Activated naive CD8-positive, alpha-beta T cell treated with anti-CD3 and anti-CD28 coated beads, Interleukin-2, amount 50 U/mL, for 24 hours (primary cell): ENCODE measurements at regions not wholly inside any gene's neighbourhood (a gene's known extent, or its start where the extent isn't known, plus 50 kb on each side); places are given as distances from the start of the nearest gene placed in this dataset.

ENCODE experiments used
- ATAC-seq: fragments of 150-1000 bp; cut with Tn5 transposase; one replicate; pipeline ENCODE4 v1.10.0; 2021
- DNase-seq: peaks from one replicate; pipeline ENCODE4 v3.0.0; 2021
- H3K27ac Mint-ChIP-seq: one replicate; pipeline ENCODE4 v1.8.0; 2021; ENCODE audit warnings: mild to moderate bottlenecking, mixed read lengths
- H3K27me3 Mint-ChIP-seq: one replicate; pipeline ENCODE4 v1.8.0; 2021; ENCODE audit warnings: mixed read lengths
- H3K36me3 Mint-ChIP-seq: one replicate; pipeline ENCODE4 v1.8.0; 2021; ENCODE audit warnings: low read depth, mixed read lengths
- H3K4me1 Mint-ChIP-seq: one replicate; pipeline ENCODE4 v1.8.0; 2021; ENCODE audit warnings: mixed read lengths
- H3K4me3 Mint-ChIP-seq: one replicate; pipeline ENCODE4 v1.8.0; 2021; ENCODE audit warnings: mild to moderate bottlenecking, moderate library complexity, mixed read lengths
- H3K9me3 Mint-ChIP-seq: one replicate; pipeline ENCODE4 v1.8.0; 2021; ENCODE audit warnings: mixed read lengths

DNA sequence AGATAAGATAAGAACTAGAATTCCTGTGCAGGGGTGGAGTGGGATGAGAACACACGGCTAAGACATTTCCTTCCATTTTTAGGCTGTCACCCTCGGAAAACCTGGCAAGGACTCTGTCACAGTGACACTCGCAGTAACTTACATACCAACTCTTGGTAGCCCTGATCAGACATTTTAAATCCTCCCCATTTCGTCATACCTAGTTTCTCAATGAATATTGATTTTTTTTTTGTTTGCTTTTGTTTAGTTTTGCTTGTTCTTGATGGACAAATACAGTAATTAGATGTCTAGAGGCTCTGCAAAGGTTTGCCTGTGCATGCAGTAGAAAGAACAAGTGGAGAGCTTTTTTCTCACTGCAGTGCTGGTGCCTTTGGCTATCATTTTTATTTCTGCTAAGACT lies 213.0 kb upstream of the FAM83B start:
- H3K4me3 Mint-ChIP-seq = no peak overlapping the region

DNA sequence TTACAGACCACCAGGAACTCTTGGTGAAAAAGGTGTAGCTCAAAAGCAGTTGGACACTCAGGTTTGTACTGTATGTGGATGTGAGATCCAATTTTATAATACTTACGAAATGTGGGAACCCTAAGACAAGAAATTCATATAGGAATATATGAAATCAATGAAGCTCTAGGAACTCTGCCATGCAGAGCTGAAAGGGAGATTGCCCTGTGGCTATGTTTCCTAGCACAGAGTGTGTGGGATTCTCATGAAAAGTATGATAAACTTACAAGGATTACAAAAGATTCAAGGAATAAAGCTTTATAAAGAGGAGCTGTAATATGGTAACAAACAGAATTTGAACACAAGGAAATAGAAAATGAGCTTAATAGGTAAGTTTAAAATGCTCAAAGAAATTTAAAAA lies 205.7 kb upstream of the FAM83B start:
- H3K36me3 Mint-ChIP-seq = no peaks in the 10 kb centered on the region
- no peaks in the 10 kb centered on the region for H3K9me3 Mint-ChIP-seq
- no peaks in the 10 kb centered on the region for H3K4me1 Mint-ChIP-seq
- ATAC-seq (no peak), DNase-seq (no peak)
- H3K27ac Mint-ChIP-seq = no peak overlapping the region
- H3K27me3 Mint-ChIP-seq = no peaks in the 10 kb centered on the region
- H3K4me3 Mint-ChIP-seq = no peak overlapping the region

More for the DNA sequence above, 213.0 kb upstream of the FAM83B start:
- no peak overlapping the region for H3K27ac Mint-ChIP-seq
- no peaks in the 10 kb centered on the region for H3K4me1 Mint-ChIP-seq
- no peak for DNase-seq
- no peaks in the 10 kb centered on the region for H3K9me3 Mint-ChIP-seq
- H3K27me3 Mint-ChIP-seq = no peaks in the 10 kb centered on the region
- H3K36me3 Mint-ChIP-seq = no peaks in the 10 kb centered on the region
- ATAC-seq = no peak

DNA sequence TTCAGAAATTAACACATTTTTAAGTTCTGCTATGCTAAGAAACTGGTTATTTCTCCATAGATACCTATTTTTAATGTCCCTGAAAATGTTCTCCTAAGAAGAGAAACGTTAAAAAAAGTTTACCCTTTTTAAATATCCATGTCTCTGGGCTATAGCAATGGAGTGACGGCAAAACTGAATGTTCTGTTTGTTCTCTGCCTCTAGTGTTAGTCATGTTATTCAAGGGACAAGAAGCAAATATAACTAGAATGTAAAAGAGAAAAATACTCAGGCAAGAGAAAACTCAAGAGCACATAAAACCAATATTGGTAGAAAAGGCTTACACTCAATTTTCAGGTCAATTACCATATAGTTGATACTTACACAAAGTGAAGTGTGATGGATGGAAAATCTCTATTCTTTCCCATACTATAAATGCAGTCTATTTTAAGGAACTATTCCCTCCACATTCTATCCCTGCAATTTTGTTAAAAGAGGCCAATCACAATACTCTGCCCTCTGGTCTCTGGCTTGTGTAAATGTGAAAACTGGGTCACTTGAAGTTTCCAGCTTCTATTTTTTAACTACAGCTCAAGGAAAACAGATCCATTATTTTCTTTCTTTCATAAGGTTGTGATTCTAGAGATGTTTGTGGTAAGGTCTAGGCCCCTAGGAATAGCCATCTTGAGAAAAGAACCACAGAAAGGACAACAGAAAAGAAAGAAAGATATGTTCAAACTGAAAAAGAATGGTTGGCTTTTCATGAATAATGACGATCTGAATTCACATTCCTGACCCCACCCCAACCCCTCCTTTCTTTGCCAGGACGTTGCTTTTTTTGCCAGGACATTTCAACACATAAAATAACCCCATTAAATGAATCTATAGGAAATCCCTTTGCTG lies 200.3 kb upstream of the FAM83B start:
- Mint-ChIP-seq H3K4me1 (no peaks in the 10 kb centered on the region), H3K9me3 (no peaks in the 10 kb centered on the region)

DNA sequence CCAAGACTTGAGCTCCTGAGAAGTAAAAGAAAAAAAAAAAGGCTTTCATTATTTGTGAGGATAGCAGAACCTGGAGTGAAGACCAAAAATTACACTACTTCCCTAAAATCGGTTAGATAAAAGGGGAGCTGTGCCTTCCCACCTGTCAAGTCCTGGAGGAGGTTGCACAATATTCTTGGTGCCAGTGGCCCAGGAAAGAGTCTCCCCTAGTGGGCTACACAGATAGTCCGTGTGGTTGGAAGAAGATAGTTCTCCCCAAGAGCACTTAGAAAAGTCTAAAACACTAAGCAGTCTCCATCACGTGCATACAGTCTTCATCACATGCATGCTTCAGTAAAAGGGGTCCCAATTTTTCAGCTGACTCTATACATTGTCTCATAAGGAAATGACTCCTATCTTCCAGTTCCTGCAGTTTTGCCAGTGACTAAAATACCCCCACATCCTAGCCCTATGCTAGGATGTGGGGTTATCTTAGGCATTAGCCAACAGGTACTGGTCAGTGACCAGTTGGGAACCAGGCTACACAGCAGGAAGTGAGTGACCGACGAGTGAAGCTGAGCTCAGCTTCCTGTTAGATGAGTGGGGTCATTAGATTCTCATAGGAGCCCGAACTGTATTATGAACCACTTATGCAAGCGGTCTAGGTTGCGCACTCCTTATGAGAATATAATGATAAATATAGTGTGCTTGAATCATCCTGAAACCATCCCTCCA lies 199.5 kb upstream of the FAM83B start:
- Mint-ChIP-seq H3K9me3 (no peaks in the 10 kb centered on the region), H3K4me3 (no peak overlapping the region)
- ATAC-seq = no peak

More for the DNA sequence above, 200.3 kb upstream of the FAM83B start:
- no peak for ATAC-seq
- Mint-ChIP-seq H3K27ac (no peak overlapping the region), H3K36me3 (no peaks in the 10 kb centered on the region), H3K4me3 (no peak overlapping the region), H3K27me3 (no peaks in the 10 kb centered on the region)
- DNase-seq = no peak

DNA sequence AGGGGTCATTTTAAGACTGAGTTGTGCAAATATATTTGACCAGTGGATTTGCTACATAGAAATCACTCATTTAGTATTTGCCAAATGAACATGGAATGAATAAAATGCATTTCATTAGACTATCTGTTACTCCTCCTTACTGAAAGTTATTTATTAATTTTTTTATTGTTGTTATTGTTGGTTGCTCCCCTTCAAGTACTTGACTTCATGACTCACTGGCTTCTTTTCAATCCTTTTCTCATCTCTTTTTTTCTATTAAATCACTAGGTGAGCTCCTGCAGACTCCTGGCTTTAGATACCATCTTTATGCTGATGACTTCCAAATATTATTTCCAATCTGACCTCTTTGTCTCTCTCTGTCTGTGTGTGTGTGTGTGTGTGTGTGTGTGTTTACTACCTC lies 192.2 kb upstream of the FAM83B start:
- Mint-ChIP-seq H3K4me1 (no peaks in the 10 kb centered on the region), H3K27me3 (no peaks in the 10 kb centered on the region), H3K27ac (no peak overlapping the region), H3K4me3 (no peak overlapping the region), H3K36me3 (no peaks in the 10 kb centered on the region), H3K9me3 (no peaks in the 10 kb centered on the region)
- ATAC-seq = no peak
- no peak for DNase-seq

More for the DNA sequence above, 199.5 kb upstream of the FAM83B start:
- no peaks in the 10 kb centered on the region for H3K27me3 Mint-ChIP-seq
- no peak for DNase-seq
- H3K36me3 Mint-ChIP-seq = no peaks in the 10 kb centered on the region
- no peak overlapping the region for H3K27ac Mint-ChIP-seq
- H3K4me1 Mint-ChIP-seq = no peaks in the 10 kb centered on the region

DNA sequence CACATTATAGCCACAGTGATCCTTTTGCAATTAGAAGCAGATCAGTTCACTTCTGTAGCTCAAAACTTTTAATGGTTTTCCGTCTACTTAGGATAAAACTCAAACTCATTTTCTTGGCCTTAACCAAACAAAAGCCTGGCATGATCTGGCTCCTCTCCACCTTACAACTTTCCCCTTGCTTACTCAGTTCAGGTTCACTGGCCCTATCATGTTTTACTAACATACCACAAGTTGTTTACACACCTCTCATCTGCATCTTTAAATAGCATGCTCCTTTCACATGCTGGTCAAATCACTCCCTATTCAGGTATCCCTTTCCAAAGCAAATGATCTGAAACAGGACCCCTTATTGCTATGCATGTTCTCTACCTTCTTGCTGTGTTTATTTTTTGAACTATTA lies 191.4 kb upstream of the FAM83B start:
- H3K27me3 Mint-ChIP-seq = no peaks in the 10 kb centered on the region
- H3K4me3 Mint-ChIP-seq = no peak overlapping the region
- ATAC-seq = no peak
- H3K36me3 Mint-ChIP-seq = no peaks in the 10 kb centered on the region
- H3K9me3 Mint-ChIP-seq = no peaks in the 10 kb centered on the region
- H3K27ac Mint-ChIP-seq = no peak overlapping the region
- DNase-seq = no peak
- H3K4me1 Mint-ChIP-seq = no peaks in the 10 kb centered on the region

DNA sequence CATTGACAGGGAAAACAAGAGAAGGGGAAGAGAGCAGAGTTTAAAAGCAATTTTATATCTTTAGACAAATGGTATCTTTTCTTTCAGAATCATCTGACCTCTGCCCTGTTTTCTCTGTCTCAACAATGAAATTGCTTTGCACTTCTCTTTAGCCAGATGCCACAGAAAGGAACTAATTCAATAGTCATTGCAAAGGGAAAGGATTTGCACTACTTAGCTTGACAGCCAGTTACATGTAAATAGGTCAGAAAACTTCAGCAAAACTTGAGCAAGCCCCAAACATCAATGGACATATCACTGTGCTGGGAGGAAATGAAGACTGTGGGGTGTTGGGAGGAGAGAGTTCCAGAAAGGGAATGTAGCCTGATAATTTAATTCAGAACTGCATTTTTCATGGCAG lies 181.3 kb upstream of the FAM83B start:
- ATAC-seq (no peak), DNase-seq (no peak)
- Mint-ChIP-seq H3K9me3 (no peaks in the 10 kb centered on the region), H3K27me3 (no peaks in the 10 kb centered on the region), H3K27ac (no peak overlapping the region), H3K36me3 (no peaks in the 10 kb centered on the region), H3K4me1 (no peaks in the 10 kb centered on the region), H3K4me3 (no peak overlapping the region)

DNA sequence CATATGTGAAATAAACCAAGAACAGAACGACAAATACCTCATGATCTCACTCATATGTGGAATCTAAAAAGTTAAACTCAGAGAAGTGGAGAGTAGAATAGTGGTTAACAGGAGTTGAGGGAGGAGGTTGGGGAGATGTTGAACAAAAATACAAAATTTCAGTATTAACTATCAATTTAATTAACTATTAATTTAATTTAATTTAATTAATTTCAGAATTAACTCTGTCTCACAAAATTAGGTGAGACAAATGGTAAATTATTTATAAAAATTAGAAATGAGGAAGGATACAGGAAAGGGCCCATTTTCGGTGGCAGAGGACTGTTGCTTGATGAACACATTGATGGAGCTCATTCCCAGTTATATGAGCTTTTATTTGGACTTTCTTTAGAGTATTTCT lies 166.0 kb upstream of the FAM83B start:
- DNase-seq = no peak
- Mint-ChIP-seq H3K4me3 (no peak overlapping the region), H3K9me3 (peaks cover 9% of the 10 kb centered on the region), H3K27me3 (no peaks in the 10 kb centered on the region), H3K36me3 (no peaks in the 10 kb centered on the region), H3K4me1 (no peaks in the 10 kb centered on the region), H3K27ac (no peak overlapping the region)
- no peak for ATAC-seq

DNA sequence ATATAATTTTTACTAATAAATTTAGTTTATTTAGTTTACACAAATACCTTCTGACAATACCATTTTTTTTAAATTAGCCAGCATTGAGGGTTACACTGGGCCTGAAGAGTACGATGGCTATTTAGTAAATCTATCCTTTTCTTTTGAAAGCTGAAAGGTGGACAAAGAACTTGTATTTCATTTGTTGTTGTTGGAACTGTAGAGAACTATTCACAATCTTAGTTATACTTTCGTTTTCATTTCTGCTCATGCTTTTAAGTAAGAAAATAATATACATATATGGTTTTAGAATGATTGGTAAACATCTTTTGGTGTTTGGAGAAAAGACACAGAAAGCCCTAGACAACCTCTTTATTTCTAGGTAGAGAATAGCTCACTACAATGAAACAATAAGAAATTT lies 165.3 kb upstream of the FAM83B start:
- H3K4me1 Mint-ChIP-seq = no peaks in the 10 kb centered on the region
- H3K36me3 Mint-ChIP-seq = no peaks in the 10 kb centered on the region
- no peak overlapping the region for H3K27ac Mint-ChIP-seq
- H3K9me3 Mint-ChIP-seq = peaks cover 9% of the 10 kb centered on the region
- no peaks in the 10 kb centered on the region for H3K27me3 Mint-ChIP-seq
- no peak overlapping the region for H3K4me3 Mint-ChIP-seq
- no peak for ATAC-seq
- DNase-seq = no peak

DNA sequence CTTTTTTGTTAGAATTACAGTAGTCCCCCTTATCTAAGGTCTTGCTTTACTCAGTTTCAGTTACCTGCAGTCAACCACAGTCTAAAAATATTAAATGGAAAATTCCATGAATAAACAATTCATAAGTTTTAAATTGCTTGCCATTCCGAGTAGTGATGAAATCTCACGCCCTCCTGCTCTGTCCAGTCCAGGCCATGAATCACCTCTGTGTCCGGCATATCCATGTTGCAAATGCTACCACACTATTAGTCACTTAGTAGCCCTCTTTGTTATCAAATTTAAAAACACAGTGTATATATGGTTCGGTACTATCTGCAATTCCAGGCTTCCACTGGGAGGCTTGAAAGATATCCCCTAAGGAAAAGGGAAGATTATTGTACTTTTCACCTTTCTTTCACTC lies 164.6 kb upstream of the FAM83B start:
- peaks cover 9% of the 10 kb centered on the region for H3K9me3 Mint-ChIP-seq
- H3K27me3 Mint-ChIP-seq = no peaks in the 10 kb centered on the region
- ATAC-seq = no peak
- no peak overlapping the region for H3K4me3 Mint-ChIP-seq
- H3K27ac Mint-ChIP-seq = no peak overlapping the region
- DNase-seq = no peak
- H3K36me3 Mint-ChIP-seq = no peaks in the 10 kb centered on the region
- no peaks in the 10 kb centered on the region for H3K4me1 Mint-ChIP-seq

DNA sequence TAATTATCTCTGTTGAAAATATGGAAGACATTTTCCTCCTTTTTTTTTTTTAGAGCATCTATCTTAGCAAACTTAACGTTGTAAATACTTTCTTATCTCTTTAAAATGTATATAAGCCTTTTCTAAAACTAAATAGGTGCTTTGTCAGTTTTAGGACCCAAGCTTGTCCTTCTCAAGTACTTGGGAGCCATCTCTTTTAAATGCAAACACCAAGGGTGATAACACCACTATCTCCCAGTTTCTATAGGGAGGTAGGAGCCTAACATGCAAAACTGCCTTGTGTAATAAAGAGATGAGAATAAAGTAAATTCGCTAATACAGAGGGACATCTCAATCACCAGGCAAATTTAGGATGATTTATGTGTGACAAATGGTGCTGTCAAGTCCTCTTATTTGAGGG lies 157.0 kb upstream of the FAM83B start:
- Mint-ChIP-seq H3K9me3 (peaks cover 3% of the 10 kb centered on the region), H3K27me3 (no peaks in the 10 kb centered on the region), H3K4me3 (no peak overlapping the region), H3K36me3 (no peaks in the 10 kb centered on the region), H3K4me1 (no peaks in the 10 kb centered on the region), H3K27ac (no peak overlapping the region)
- no peak for ATAC-seq
- DNase-seq = no peak

DNA sequence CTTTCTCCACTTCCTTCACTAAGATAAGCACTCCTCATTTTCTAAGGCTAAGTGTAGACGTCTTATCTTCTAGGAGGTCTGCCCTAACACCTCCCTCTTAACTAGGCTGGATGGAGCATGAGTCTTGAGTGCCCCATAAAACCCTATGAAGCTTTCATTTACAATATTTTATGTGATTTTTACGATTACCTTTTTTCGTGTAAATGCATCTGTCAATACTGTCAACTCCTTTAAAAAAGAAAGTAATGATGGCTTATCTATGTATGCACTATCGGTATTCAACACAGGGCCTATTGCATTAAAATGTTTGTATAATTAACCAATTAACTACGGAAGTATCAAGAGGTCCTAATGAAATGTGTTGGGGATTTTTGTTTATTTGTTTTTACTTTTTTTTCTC lies 156.0 kb upstream of the FAM83B start:
- no peak for DNase-seq
- no peaks in the 10 kb centered on the region for H3K9me3 Mint-ChIP-seq
- no peak overlapping the region for H3K27ac Mint-ChIP-seq
- no peaks in the 10 kb centered on the region for H3K4me1 Mint-ChIP-seq
- H3K36me3 Mint-ChIP-seq = no peaks in the 10 kb centered on the region
- no peaks in the 10 kb centered on the region for H3K27me3 Mint-ChIP-seq
- no peak overlapping the region for H3K4me3 Mint-ChIP-seq
- ATAC-seq = no peak

DNA sequence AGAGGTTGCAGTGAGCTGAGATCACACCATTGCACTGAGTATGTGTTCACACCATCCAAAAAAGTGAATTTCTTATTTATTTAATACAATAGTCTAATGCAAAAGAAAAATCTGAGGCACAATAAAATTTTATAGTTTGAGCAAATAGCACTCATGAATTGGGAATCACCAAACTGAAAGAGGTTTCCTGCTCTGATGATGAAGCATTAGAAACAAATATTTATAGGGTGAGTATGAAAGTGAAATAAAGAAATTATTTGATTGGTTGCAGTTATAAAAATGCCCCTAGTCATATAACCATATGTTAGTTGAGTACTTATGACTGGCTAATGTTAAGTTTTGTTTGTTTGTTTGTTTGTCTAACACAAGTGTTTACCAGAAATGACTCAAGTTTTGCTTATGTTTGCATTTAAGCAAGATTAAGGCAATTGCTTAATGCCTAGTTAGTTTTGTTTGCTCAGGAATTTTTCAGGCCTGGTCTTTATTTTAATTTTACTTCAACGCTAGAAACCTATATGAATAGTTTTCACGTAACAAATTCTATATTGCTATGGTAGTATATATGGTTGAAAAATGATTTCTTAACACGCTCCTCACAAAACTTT lies 151.5 kb upstream of the FAM83B start:
- no peak overlapping the region for H3K27ac Mint-ChIP-seq
- DNase-seq (no peak), ATAC-seq (no peak)
- no peaks in the 10 kb centered on the region for H3K36me3 Mint-ChIP-seq
- no peaks in the 10 kb centered on the region for H3K27me3 Mint-ChIP-seq
- no peaks in the 10 kb centered on the region for H3K9me3 Mint-ChIP-seq
- no peaks in the 10 kb centered on the region for H3K4me1 Mint-ChIP-seq
- H3K4me3 Mint-ChIP-seq = no peak overlapping the region

DNA sequence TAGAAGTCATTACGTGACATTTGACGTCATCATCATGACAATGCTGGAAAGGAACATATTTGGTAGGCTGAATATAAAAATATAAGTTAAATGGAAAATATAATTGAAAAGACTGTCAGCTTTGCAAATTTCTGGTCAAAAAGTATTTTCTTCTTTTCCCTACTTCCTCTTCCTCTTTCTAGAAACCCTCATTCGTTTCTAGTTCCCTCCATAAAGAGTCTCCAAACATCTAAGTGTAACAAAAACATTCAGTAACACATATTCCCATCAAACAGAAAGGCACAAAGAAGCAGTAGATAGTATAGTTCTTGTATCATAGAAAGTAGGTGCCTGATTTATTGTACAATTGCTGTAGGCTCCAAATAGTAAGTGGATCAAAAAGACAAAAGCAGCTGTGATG lies 150.8 kb upstream of the FAM83B start:
- H3K27me3 Mint-ChIP-seq = no peaks in the 10 kb centered on the region
- no peaks in the 10 kb centered on the region for H3K9me3 Mint-ChIP-seq
- no peaks in the 10 kb centered on the region for H3K4me1 Mint-ChIP-seq
- H3K36me3 Mint-ChIP-seq = no peaks in the 10 kb centered on the region
- no peak overlapping the region for H3K4me3 Mint-ChIP-seq
- DNase-seq = no peak
- ATAC-seq = no peak
- no peak overlapping the region for H3K27ac Mint-ChIP-seq

DNA sequence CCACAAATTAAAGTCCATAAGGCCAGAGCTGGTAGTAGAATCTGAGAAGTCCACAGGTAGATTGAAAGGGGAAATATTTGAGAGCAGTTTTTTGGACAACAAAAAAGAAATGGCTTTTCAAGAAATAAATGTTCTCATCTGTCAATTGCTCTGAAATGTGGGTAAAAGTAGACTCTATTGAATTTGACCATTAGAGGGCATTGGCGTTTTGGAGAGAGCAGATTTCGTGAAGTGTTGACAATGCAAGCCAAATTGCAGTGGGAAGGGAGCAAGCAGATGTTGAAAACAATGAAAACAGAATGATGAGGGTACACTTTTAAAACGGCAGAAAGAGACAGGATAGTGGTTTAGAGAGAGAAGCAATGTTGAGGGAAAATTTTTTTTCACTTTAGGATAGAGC lies 149.1 kb upstream of the FAM83B start:
- no peak overlapping the region for H3K27ac Mint-ChIP-seq
- H3K4me1 Mint-ChIP-seq = no peaks in the 10 kb centered on the region
- H3K27me3 Mint-ChIP-seq = no peaks in the 10 kb centered on the region
- DNase-seq = no peak
- no peak for ATAC-seq
- no peak overlapping the region for H3K4me3 Mint-ChIP-seq
- H3K9me3 Mint-ChIP-seq = no peaks in the 10 kb centered on the region
- no peaks in the 10 kb centered on the region for H3K36me3 Mint-ChIP-seq
